Suprapubic skin (tissue), 4 donors: ENCODE measurements at regions not wholly inside any gene's neighbourhood (a gene's known extent, or its start where the extent isn't known, plus 50 kb on each side); places are given as distances from the start of the nearest gene placed in this dataset.

Source experiments
- DNase-seq, 2 donors: peaks; one replicate each; pipeline ENCODE4 v3.0.0-alpha.2; 2019; ENCODE audit warnings: low spot score in 2 of 2
- H3K27ac ChIP-seq: fragments of 200-600 bp; sonication (generic); one replicate; pipeline ENCODE4 v1.5.1; 2019
- H3K27me3 ChIP-seq: fragments of 200-600 bp; sonication (generic); one replicate; pipeline ENCODE4 v1.5.1; 2019
- H3K36me3 ChIP-seq: fragments of 200-600 bp; sonication (generic); one replicate; pipeline ENCODE4 v1.5.1; 2019
- H3K4me1 ChIP-seq: fragments of 200-600 bp; sonication (generic); one replicate; pipeline ENCODE4 v1.5.1; 2019
- H3K4me3 ChIP-seq: fragments of 200-600 bp; sonication (generic); one replicate; pipeline ENCODE4 v1.5.1; 2019; ENCODE audit warnings: mild to moderate bottlenecking
- H3K9me3 ChIP-seq: fragments of 200-600 bp; sonication (generic); one replicate; pipeline ENCODE4 v1.5.1; 2019
- EP300 ChIP-seq: sonication (generic); formaldehyde crosslinking; IDR thresholded peaks from one replicate; pipeline ENCODE4 v1.6.1; 2017; ENCODE audit warnings: antibody characterized with exemption
- POLR2A ChIP-seq, 2 donors: fragments of 450-650 bp; IDR thresholded peaks; one replicate each; pipeline ENCODE4 v1.6.1; 2017; ENCODE audit warnings: antibody characterized with exemption in 2 of 2, mild to moderate bottlenecking in 2 of 2, moderate library complexity in 2 of 2
- POLR2AphosphoS5 ChIP-seq, 3 donors: sonication (generic); formaldehyde crosslinking; IDR thresholded peaks; one replicate each; pipeline ENCODE4 v1.6.1; 2017; ENCODE audit warnings: antibody characterized with exemption in 3 of 3
- WGBS: methylation state at CpG from one replicate; pipeline ENCODE4 v1.1.5; 2018; 5-methylcytosine and 5-hydroxymethylcytosine counted together
- TF ChIP-seq, protein P1 (sequence below), 2 donors: fragments of 200-600 bp in 1 of 2; fragments of 450-650 bp in 1 of 2; sonication (generic) in 1 of 2; IDR thresholded peaks; one replicate each; pipeline ENCODE4 v1.5.1; 2016 to 2019; ENCODE audit warnings: antibody characterized with exemption in 2 of 2, mild to moderate bottlenecking in 1 of 2, moderate library complexity in 1 of 2

DNA sequence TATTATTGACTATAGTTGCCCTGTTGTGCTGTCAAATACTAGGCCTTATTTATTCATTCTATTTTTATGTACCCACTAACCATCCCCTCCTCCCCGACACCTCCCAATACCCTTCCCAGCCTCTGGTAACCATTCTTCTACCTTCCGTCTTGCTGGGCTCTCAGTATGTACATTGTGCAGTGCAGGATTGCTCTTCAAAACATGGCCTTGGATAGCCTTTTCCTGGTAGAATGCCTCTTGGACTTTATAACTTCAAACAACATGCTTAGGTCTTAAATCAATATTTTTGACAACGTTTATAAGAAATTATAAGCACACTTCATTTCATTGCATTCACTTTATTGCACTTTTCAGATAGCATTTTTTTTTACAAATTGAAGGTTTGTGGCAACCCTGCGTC, 172.6 kb upstream of the ACTBL2 start:
- WGBS = 91% methylated on average over 4 of the region's 4 CpGs
- DNase-seq = no peak
- Histone ChIP-seq H3K4me3 (no peak overlapping the region), H3K4me1 (no peaks in the 10 kb centered on the region), H3K9me3 (no peaks in the 10 kb centered on the region), H3K27me3 (no peaks in the 10 kb centered on the region), H3K36me3 (no peaks in the 10 kb centered on the region), H3K27ac (no peak overlapping the region)
- TF ChIP-seq POLR2A (IDR thresholded peaks at IDR 0.05) (no peak), POLR2AphosphoS5 (IDR thresholded peaks at IDR 0.05) (no peak), EP300 (no peak)
- TF ChIP-seq, protein P1, sequence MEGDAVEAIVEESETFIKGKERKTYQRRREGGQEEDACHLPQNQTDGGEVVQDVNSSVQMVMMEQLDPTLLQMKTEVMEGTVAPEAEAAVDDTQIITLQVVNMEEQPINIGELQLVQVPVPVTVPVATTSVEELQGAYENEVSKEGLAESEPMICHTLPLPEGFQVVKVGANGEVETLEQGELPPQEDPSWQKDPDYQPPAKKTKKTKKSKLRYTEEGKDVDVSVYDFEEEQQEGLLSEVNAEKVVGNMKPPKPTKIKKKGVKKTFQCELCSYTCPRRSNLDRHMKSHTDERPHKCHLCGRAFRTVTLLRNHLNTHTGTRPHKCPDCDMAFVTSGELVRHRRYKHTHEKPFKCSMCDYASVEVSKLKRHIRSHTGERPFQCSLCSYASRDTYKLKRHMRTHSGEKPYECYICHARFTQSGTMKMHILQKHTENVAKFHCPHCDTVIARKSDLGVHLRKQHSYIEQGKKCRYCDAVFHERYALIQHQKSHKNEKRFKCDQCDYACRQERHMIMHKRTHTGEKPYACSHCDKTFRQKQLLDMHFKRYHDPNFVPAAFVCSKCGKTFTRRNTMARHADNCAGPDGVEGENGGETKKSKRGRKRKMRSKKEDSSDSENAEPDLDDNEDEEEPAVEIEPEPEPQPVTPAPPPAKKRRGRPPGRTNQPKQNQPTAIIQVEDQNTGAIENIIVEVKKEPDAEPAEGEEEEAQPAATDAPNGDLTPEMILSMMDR (IDR thresholded peaks at IDR 0.05) = no peak

DNA sequence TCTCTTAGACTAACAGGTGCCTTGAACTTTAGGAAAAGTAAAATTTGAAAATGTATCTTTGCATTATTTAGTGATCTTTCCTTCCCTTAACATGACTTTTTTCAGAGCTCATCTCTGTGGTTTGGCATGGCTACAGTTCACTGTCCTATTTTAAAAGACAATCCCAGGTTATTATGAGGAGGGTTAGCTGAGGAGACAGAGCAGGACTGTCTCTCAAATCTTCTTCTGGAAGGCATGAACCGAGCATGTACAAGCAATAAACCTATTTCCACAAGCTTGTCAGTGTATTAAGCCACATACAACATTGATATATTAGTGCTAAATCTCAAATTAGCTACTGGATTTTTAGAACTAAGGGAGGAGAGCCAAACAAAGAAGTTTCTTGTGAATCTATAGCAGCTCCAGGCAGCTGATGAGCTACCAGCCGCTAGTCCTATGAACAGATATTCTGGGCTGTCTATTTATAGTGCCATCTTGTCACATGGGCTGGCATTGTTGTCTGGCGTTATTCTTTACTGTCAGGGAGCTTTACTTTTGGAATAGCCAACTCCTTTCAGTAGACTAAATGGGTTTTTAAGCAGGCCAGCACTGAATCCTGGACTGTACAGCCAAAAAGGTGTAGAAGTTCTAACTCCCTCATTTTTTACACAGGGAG, 171.2 kb upstream of the ACTBL2 start:
- no peak for DNase-seq
- no peaks in the 10 kb centered on the region for H3K4me1 ChIP-seq
- WGBS = 42% methylated on average over 3 of the region's 3 CpGs
- H3K4me3 ChIP-seq = no peak overlapping the region
- H3K36me3 ChIP-seq = no peaks in the 10 kb centered on the region
- H3K9me3 ChIP-seq = no peaks in the 10 kb centered on the region
- H3K27me3 ChIP-seq = no peaks in the 10 kb centered on the region
- TF ChIP-seq, protein P1 (IDR thresholded peaks at IDR 0.05) = no peak
- TF ChIP-seq POLR2AphosphoS5 (IDR thresholded peaks at IDR 0.05) (no peak), EP300 (no peak), POLR2A (IDR thresholded peaks at IDR 0.05) (no peak)
- no peak overlapping the region for H3K27ac ChIP-seq

DNA sequence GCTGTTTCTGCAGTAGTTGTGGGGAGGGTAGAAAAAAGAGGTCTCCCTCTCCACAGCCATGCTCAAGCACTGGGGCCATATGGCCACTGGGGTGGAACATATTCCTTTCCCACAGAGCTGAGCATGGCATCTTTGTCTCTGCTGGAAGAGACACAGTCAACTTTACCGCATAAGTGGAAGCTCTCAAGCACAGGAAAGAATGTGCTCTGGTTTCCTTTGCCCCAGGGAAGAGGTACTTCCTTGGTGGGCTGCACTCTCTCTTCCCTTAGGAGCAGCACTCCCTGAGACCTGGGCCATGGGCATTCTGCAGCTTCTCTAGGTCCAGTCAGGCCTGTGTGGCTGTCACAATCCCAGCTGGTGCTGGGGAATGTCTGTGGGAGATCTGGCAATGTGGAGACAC, 168.5 kb upstream of the ACTBL2 start:
- 82% methylated on average over 1 of the region's 1 CpG for WGBS
- Histone ChIP-seq H3K27me3 (no peaks in the 10 kb centered on the region), H3K36me3 (no peaks in the 10 kb centered on the region), H3K9me3 (no peaks in the 10 kb centered on the region), H3K4me1 (no peaks in the 10 kb centered on the region), H3K4me3 (no peak overlapping the region), H3K27ac (no peak overlapping the region)
- no peak for DNase-seq
- no peak for TF ChIP-seq POLR2AphosphoS5 (IDR thresholded peaks at IDR 0.05)
- TF ChIP-seq EP300 = no peak
- TF ChIP-seq, protein P1 (IDR thresholded peaks at IDR 0.05) = no peak
- no peak for TF ChIP-seq POLR2A (IDR thresholded peaks at IDR 0.05)

DNA sequence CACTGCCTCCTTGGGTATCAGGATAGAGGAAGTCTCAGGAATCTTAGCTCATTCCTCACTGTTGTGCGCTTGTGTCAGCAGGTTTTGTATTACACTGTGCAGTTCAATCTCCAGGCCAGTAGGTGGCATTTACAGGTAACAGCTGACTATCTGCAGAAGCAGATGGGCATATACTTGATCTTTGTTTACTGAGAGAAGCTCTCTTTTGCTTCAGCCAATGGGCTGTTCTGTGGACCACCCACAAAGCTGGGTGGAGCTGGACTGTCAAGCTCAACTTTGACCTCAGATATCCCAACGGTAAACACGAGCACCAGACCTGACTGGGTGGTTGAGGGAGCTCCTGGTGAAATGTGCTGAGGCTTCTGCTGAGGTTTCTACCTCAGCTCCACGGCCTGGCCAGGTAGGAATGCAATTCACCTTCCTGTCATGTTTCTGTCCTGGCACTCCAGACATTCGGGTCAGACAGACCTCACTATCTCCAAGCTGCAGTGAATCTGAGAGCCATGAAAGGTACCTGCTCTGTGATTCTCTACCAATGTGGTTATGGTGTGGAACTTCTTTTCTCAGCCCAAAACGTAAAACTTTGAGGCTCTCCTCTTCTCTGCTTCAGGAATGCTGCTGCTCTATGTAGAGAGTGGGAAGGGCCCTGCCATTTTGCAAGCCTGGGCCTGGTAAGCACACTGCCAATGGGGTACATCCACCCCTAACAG, 167.9 kb upstream of the ACTBL2 start:
- TF ChIP-seq EP300 (no peak), POLR2A (IDR thresholded peaks at IDR 0.05) (no peak), POLR2AphosphoS5 (IDR thresholded peaks at IDR 0.05) (no peak)
- TF ChIP-seq, protein P1 (IDR thresholded peaks at IDR 0.05) = peak in 1 of 2 donors; percentile 37

DNA sequence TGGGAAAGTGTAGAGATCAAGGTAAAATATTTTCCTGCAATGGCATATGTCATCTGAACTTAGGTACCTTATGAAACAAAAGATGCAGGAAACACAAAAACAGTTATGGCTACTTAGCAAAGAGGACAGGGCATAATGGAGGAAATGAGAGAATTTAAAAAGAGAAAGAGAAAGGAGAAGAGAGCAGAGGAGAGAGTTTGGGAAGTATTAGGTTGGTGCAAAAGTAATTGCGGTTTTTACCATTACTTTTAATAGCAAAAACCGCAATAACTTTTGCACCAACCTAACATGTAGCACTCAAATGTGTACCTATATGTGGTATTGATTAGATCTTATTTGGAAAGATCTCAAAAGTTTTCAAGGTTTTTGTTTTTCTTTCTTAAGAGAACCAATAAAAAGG, 160.1 kb upstream of the ACTBL2 start:
- Histone ChIP-seq H3K4me1 (no peaks in the 10 kb centered on the region), H3K36me3 (no peaks in the 10 kb centered on the region)
- TF ChIP-seq POLR2A (IDR thresholded peaks at IDR 0.05) (no peak), POLR2AphosphoS5 (IDR thresholded peaks at IDR 0.05) (no peak), EP300 (no peak)
- TF ChIP-seq, protein P1 (IDR thresholded peaks at IDR 0.05) = no peak

More for the DNA sequence above, 167.9 kb upstream of the ACTBL2 start:
- no peak for DNase-seq
- Histone ChIP-seq H3K9me3 (no peaks in the 10 kb centered on the region), H3K4me1 (no peaks in the 10 kb centered on the region), H3K27me3 (no peaks in the 10 kb centered on the region), H3K27ac (no peak overlapping the region), H3K4me3 (no peak overlapping the region), H3K36me3 (no peaks in the 10 kb centered on the region)
- 87% methylated on average over 6 of the region's 6 CpGs for WGBS

More for the DNA sequence above, 160.1 kb upstream of the ACTBL2 start:
- DNase-seq = no peak
- no peaks in the 10 kb centered on the region for H3K9me3 ChIP-seq
- no peaks in the 10 kb centered on the region for H3K27me3 ChIP-seq
- H3K4me3 ChIP-seq = no peak overlapping the region
- no peak overlapping the region for H3K27ac ChIP-seq
- 93% methylated on average over 2 of the region's 2 CpGs for WGBS
